HepG2 (cell line): ENCODE measurements at regions not wholly inside any gene's neighbourhood (a gene's known extent, or its start where the extent isn't known, plus 50 kb on each side); places are given as distances from the start of the nearest gene placed in this dataset.
A peak's percentile ranks its signal among the peaks of the same experiment; 100 is the strongest.

ENCODE experiments used
- ATAC-seq: fragments of 200-7000 bp; cut with Tn5 transposase; 3 replicates; pipeline ENCODE4 v1.9.1; 2020; ENCODE audit warnings: mild to moderate bottlenecking, moderate library complexity
- BruUV-seq: library from RNA; stranded (reverse); fragments of 400-500 nt; replicated peaks from 2 replicates; lab custom pipeline; 2021; lab: Mats Ljungman, UMichigan
- CTCF ChIA-PET: fragments of 300-600 bp; formaldehyde crosslinking; extraction: SDS; loops from one replicate; lab custom pipeline; 2021; ENCODE audit warnings: low total read pairs, inconsistent platforms, low intra/inter-chr PET ratio; lab: Yijun Ruan, JAX
- POLR2A ChIA-PET: fragments of 350-600 bp; sonication (Branson Sonifier 250); formaldehyde crosslinking; loops from one replicate; lab custom pipeline; 2020; ENCODE audit warnings: antibody characterized with exemption, inconsistent platforms; lab: Yijun Ruan, JAX
- DNase-seq: peaks from one replicate; pipeline ENCODE4 v3.0.0-alpha.2; 2015; ENCODE audit warnings: low spot score
- FAIRE-seq: peaks from 3 replicates; lab custom pipeline; 2011; peaks lifted over from hg19 to GRCh38; lab: Jason Lieb, UNC
- H2AFZ ChIP-seq: one replicate; pipeline ENCODE4 v1.6.1; 2011; ENCODE audit warnings: low read length, inconsistent platforms
- H3K27ac ChIP-seq: fragments of 300-600 bp; 3 replicates; pipeline ENCODE4 v1.8.0; 2011; ENCODE audit warnings: mixed run types, mild to moderate bottlenecking, mixed read lengths, low read length, inconsistent platforms; ENCODE audit not compliant: insufficient read depth; ENCODE audit errors: extremely low read length
- H3K27me3 ChIP-seq, 2 experiments: fragments of 200-600 bp in 1 of 2; 2 replicates in 1 of 2; 3 replicates in 1 of 2; pipeline versions ENCODE4 v1.6.0 to v1.8.0; 2011; ENCODE audit warnings: low read length in 2 of 2, mild to moderate bottlenecking in 2 of 2, moderate library complexity in 2 of 2, inconsistent platforms in 1 of 2; ENCODE audit not compliant: insufficient read depth in 2 of 2, control insufficient read depth in 1 of 2
- H3K36me3 ChIP-seq, 2 experiments: fragments of 200-600 bp in 1 of 2; replicated peaks in 1 of 2; 2 replicates in 1 of 2; 3 replicates in 1 of 2; pipeline versions ENCODE4 v1.5.1 to v1.8.0; 2011; ENCODE audit warnings: low read length in 2 of 2, inconsistent platforms in 1 of 2; ENCODE audit not compliant: insufficient read depth in 2 of 2, control insufficient read depth in 1 of 2
- H3K4me1 ChIP-seq: 2 replicates; pipeline ENCODE4 v1.5.1; 2012; ENCODE audit warnings: low read length, inconsistent platforms; ENCODE audit not compliant: insufficient read depth
- H3K4me2 ChIP-seq: 2 replicates; pipeline ENCODE4 v1.6.0; 2011; ENCODE audit warnings: low read depth, low read length, inconsistent platforms
- H3K4me3 ChIP-seq, 3 experiments: fragments of 200-600 bp in 1 of 3; sonication (generic), shearing (Covaris generic) in 1 of 3; replicated peaks in 1 of 3; 2 replicates each; pipeline ENCODE4 v1.5.1; 2011 to 2016; ENCODE audit warnings: low read length in 3 of 3, inconsistent platforms in 2 of 3, low read depth in 2 of 3, mild to moderate bottlenecking in 2 of 3, control low read depth in 1 of 3, mixed read lengths in 1 of 3; ENCODE audit not compliant: insufficient read depth in 1 of 3
- H3K79me2 ChIP-seq: one replicate; pipeline ENCODE4 v1.6.1; 2011; ENCODE audit warnings: low read length, inconsistent platforms; ENCODE audit not compliant: insufficient read depth
- H3K9ac ChIP-seq: 2 replicates; pipeline ENCODE4 v1.6.0; 2011; ENCODE audit warnings: mild to moderate bottlenecking, low read depth, low read length, inconsistent platforms; ENCODE audit not compliant: insufficient read depth
- H3K9me3 ChIP-seq: 2 replicates; pipeline ENCODE4 v1.5.1; 2012; ENCODE audit warnings: mild to moderate bottlenecking, low read length
- H4K20me1 ChIP-seq: 2 replicates; pipeline ENCODE4 v1.6.0; 2011; ENCODE audit warnings: inconsistent platforms, mild to moderate bottlenecking, low read length, moderate library complexity; ENCODE audit not compliant: insufficient read depth
- CEBPB ChIP-seq: IDR thresholded peaks from 2 replicates; pipeline ENCODE4 v1.6.1; 2011; ENCODE audit warnings: low read depth, low read length, improper control_type of control experiment, borderline replicate concordance
- ELF3 ChIP-seq: IDR thresholded peaks from 2 replicates; pipeline ENCODE4 v1.6.1; 2016; ENCODE audit warnings: missing genetic modification reagents, missing compliant biosample characterization
- FOSL2 ChIP-seq: sonication (generic); formaldehyde crosslinking; IDR thresholded peaks from 2 replicates; pipeline ENCODE4 v1.4.0; 2020; ENCODE audit warnings: missing genetic modification reagents
- FOXO1 ChIP-seq: sonication (generic); formaldehyde crosslinking; IDR thresholded peaks from 2 replicates; pipeline ENCODE4 v1.4.0; 2020; ENCODE audit warnings: missing genetic modification reagents
- GTF2F1 ChIP-seq: fragments of 150-350 bp; IDR thresholded peaks from 2 replicates; pipeline ENCODE4 v1.6.1; 2014; ENCODE audit warnings: low read length
- KLF9 ChIP-seq: IDR thresholded peaks from 2 replicates; pipeline ENCODE4 v1.6.1; 2016; ENCODE audit warnings: low read depth
- MEIS2 ChIP-seq: sonication (generic); formaldehyde crosslinking; IDR thresholded peaks from 2 replicates; pipeline ENCODE4 v1.9.0; 2021; ENCODE audit warnings: mild to moderate bottlenecking, missing genetic modification reagents
- ZNF605 ChIP-seq: sonication (generic); formaldehyde crosslinking; IDR thresholded peaks from 2 replicates; pipeline ENCODE4 v1.8.0; 2022; ENCODE audit warnings: mild to moderate bottlenecking, missing genetic modification reagents
- WGBS: methylation state at CpG from one replicate; pipeline ENCODE4 v1.1.6; 2017; ENCODE audit warnings: low lambda C conversion rate; 5-methylcytosine and 5-hydroxymethylcytosine counted together
- in situ Hi-C: cut with HindIII; loops from 2 replicates; pipeline ENCODE4 v1.10.0; 2017; ENCODE audit warnings: low pct_unique_long_range_greater_than_20kb; ENCODE audit not compliant: extremely low pct_ligation_motif_present
- intact Hi-C: fragments of 100-400 bp; cut with micrococcal nuclease; formaldehyde crosslinking; loops from one replicate; pipeline ENCODE4 v1.10.0; 2022; ENCODE audit not compliant: unreplicated experiment
- TF ChIP-seq, protein P1 (sequence below): sonication (generic); formaldehyde crosslinking; IDR thresholded peaks from 2 replicates; pipeline ENCODE4 v1.9.0; 2021; ENCODE audit warnings: missing genetic modification reagents, borderline replicate concordance
- TF ChIP-seq, protein P2 (sequence below), 2 experiments: fragments of 450-650 bp in 1 of 2; sonication (generic) in 1 of 2; formaldehyde crosslinking; IDR thresholded peaks; 2 replicates each; pipeline versions ENCODE4 v1.5.0 to v1.8.0; 2020 to 2022; ENCODE audit warnings: mild to moderate bottlenecking in 1 of 2, missing genetic modification reagents in 1 of 2
- TF ChIP-seq, protein P3 (sequence below): sonication (generic); formaldehyde crosslinking; IDR thresholded peaks from 2 replicates; pipeline ENCODE4 v1.4.0; 2020; ENCODE audit warnings: mild to moderate bottlenecking, missing genetic modification reagents

DNA sequence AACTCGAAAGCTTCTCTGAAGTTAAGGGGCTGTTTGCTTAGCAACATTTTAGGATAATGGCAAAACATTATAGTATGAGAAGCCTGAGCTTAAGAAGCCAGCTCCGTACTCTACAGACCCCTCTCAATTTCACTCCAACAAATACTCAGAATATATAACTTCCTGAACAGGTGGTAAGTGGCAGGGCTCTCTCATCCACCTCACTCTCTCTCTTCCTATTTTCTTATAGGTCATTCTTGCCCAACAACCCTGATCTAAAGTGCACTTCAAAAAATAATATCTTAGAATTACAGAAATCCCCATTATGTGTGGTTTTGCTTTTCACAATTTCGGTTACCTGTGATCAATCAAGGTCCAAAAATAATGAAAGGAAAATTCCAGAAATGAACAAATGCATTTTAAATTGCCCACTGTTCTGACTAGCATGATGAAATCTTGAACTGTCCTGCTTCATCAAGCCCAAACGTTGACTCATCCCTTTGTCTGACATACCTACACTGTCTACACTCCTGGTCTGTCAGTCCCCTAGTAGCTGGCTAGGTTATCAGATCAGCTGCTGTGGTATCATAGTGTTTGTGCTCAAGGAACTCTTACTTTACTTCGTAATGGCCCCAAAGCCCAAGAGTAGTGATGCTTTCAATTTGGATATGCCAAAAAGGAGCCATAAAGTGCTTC, 122.8 kb upstream of the COL5A2 start:
- Histone ChIP-seq H3K4me2 (no peak overlapping the region), H3K9me3 (no peaks in the 10 kb centered on the region), H4K20me1 (no peaks in the 10 kb centered on the region), H2AFZ (no peak overlapping the region), H3K79me2 (no peaks in the 10 kb centered on the region), H3K4me3 (no peak overlapping the region), H3K27me3 (no peaks in the 10 kb centered on the region; a peak in 1 of 5 replicates), H3K9ac (no peak overlapping the region), H3K4me1 (peaks cover 8% of the 10 kb centered on the region), H3K27ac (no peak overlapping the region), H3K36me3 (no peaks in the 10 kb centered on the region)
- WGBS, result 19% methylated on average over 5 of the region's 5 CpGs
- no TSS peak for BruUV-seq
- POLR2A ChIA-PET, result no interaction called here
- peak; percentile 5 for DNase-seq
- CTCF ChIA-PET, result no interaction called here
- in situ Hi-C loops (no loop called here), intact Hi-C loops (no loop called here)
- ATAC-seq, result peak; percentile 60; the same call in 1 of the 3 replicates
- TF ChIP-seq FOXO1 (no peak), KLF9 (CRISPR knock-in tag) (no peak), MEIS2 (CRISPR knock-in tag) (no peak), ZNF605 (CRISPR knock-in tag) (no peak), GTF2F1 (no peak), ELF3 (CRISPR knock-in tag) (no peak), CEBPB (peak; percentile 39; the same call in 1 of the 2 replicates), FOSL2 (CRISPR knock-in tag) (peak; percentile 82)
- TF ChIP-seq, protein P1, sequence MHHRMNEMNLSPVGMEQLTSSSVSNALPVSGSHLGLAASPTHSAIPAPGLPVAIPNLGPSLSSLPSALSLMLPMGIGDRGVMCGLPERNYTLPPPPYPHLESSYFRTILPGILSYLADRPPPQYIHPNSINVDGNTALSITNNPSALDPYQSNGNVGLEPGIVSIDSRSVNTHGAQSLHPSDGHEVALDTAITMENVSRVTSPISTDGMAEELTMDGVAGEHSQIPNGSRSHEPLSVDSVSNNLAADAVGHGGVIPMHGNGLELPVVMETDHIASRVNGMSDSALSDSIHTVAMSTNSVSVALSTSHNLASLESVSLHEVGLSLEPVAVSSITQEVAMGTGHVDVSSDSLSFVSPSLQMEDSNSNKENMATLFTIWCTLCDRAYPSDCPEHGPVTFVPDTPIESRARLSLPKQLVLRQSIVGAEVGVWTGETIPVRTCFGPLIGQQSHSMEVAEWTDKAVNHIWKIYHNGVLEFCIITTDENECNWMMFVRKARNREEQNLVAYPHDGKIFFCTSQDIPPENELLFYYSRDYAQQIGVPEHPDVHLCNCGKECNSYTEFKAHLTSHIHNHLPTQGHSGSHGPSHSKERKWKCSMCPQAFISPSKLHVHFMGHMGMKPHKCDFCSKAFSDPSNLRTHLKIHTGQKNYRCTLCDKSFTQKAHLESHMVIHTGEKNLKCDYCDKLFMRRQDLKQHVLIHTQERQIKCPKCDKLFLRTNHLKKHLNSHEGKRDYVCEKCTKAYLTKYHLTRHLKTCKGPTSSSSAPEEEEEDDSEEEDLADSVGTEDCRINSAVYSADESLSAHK (CRISPR knock-in tag), result no peak
- TF ChIP-seq, protein P2, sequence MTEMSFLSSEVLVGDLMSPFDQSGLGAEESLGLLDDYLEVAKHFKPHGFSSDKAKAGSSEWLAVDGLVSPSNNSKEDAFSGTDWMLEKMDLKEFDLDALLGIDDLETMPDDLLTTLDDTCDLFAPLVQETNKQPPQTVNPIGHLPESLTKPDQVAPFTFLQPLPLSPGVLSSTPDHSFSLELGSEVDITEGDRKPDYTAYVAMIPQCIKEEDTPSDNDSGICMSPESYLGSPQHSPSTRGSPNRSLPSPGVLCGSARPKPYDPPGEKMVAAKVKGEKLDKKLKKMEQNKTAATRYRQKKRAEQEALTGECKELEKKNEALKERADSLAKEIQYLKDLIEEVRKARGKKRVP (CRISPR knock-in tag; IDR thresholded peaks at IDR 0.05), result peak in 1 of 2 experiments; percentile 83; a peak in 2 of 4 replicates
- TF ChIP-seq, protein P3, sequence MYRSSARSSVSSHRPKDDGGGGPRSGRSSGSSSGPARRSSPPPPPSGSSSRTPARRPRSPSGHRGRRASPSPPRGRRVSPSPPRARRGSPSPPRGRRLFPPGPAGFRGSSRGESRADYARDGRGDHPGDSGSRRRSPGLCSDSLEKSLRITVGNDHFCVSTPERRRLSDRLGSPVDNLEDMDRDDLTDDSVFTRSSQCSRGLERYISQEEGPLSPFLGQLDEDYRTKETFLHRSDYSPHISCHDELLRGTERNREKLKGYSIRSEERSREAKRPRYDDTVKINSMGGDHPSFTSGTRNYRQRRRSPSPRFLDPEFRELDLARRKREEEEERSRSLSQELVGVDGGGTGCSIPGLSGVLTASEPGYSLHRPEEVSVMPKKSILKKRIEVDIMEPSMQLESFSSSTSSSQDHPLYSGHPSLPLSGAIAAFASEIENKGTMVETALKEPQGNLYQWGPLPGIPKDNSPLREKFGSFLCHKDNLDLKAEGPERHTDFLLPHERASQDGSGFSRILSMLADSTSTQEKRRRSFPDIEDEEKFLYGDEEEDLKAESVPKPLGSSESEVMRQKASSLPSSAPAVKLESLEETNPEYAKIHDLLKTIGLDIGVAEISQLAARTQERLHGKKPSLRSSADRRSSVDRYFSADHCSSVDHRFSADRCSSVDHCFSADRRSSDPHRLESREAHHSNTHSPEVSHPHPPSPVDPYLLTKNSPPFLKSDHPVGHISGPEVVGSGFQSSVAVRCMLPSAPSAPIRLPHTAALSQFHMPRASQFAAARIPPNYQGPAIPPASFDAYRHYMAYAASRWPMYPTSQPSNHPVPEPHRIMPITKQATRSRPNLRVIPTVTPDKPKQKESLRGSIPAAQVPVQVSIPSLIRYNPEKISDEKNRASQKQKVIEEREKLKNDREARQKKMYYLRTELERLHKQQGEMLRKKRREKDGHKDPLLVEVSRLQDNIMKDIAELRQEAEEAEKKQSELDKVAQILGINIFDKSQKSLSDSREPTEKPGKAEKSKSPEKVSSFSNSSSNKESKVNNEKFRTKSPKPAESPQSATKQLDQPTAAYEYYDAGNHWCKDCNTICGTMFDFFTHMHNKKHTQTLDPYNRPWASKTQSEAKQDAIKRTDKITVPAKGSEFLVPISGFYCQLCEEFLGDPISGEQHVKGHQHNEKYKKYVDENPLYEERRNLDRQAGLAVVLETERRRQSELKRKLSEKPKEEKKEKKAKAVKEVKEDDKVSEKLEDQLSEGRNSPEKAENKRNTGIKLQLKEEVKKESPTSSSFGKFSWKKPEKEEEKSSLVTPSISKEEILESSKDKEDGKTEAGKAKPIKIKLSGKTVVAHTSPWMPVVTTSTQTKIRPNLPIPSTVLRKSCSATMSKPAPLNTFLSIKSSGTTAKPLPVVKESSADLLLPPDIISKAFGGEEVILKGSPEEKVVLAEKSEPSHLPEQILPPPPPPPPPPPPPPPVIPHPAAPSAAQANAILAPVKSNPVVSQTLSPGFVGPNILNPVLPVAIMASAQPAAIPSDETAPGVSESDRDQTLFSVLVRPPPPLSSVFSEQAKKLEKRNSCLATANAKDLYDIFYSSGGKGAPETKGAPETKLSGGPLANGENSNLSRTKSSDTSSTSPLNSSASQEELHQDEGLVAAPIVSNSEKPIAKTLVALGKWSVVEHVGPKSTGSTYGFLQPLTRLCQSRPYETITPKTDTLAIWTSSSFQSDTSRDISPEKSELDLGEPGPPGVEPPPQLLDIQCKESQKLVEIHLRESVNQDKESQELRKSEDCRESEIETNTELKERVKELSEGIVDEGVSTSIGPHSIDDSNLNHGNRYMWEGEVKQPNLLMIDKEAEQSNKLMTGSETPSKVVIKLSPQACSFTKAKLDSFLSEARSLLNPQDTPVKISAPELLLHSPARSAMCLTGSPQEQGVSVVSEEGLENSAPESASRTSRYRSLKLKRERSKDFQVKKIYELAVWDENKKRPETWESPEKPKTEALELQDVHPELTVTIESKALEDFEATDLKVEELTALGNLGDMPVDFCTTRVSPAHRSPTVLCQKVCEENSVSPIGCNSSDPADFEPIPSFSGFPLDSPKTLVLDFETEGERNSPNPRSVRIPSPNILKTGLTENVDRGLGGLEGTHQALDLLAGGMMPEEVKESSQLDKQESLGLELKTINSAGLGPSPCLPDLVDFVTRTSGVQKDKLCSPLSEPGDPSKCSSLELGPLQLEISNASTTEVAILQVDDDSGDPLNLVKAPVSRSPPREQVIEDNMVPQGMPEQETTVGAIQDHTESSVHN (CRISPR knock-in tag), result no peak
- no peak for FAIRE-seq
